ENCODE measurements at regions not wholly inside any gene's neighbourhood (a gene's known extent, or its start where the extent isn't known, plus 50 kb on each side); places are given as distances from the start of the nearest gene placed in this dataset.
"Not testable (repeated sequence)": the region's sequence is repeated elsewhere in the genome, so short reads cannot be mapped to it uniquely, and the experiment has no call there.

DNA sequence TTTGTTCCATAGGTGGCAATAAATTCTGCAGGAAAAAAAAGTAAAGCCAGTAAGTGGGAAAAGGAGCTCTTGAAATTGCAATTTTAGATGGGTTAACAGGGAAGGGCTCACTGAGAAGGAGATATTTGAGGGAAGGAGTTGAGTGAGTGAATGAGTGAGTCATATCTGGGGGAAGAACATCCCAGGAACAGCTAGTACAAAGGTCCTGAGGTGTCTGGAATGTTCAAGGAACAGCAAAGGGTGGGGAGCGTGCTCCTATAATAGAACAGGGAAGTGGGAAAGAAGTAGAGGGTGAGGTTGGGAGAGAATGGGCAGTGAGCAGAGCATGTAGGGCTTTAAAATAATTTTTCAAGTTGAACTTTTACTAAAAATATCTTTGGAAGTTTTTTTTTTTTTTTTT is 68.0 kb upstream of the PSME4 start:
- no peak for DNase-seq (ENCODE audit: low read depth in 3 of 3)

DNA sequence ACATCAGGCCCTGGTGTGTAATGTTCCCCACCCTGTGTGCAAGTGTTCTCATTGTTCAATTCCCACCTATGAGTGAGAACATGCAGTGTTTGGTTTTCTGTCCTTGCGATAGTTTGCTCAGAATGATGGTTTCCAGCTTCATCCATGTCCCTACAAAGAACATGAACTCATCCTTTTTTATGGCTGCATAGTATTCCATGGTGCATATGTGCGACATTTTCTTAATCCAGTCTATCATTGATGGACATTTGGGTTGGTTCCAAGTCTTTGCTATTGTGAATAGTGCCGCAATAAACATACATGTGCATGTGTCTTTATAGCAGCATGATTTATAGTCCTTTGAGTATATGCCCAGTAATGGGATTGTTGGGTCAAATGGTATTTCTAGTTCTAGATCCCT is 60.5 kb upstream of the PSME4 start:
- not testable (repeated sequence) for DNase-seq (ENCODE audit: low read depth in 3 of 3)

DNA sequence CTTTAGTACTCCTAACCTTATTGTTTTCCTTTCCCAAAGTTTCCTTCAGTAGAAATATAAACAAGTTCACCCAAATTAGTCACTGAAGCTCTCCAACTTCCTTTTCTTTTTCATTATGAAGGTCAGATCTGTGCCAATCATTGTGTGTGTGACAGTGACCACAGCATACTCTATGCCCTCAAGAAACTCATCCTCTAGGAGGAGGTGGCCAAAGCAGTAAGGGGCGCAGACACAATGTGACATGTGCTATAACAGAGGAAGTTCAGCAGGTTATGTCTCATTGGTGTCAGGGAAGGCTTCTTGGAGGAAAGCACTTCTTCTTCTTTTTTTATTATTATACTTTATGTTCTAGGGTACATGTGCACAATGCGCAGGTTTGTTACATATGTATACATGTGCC is 60.0 kb upstream of the PSME4 start:
- no peak for DNase-seq (ENCODE audit: low read depth in 3 of 3)

DNA sequence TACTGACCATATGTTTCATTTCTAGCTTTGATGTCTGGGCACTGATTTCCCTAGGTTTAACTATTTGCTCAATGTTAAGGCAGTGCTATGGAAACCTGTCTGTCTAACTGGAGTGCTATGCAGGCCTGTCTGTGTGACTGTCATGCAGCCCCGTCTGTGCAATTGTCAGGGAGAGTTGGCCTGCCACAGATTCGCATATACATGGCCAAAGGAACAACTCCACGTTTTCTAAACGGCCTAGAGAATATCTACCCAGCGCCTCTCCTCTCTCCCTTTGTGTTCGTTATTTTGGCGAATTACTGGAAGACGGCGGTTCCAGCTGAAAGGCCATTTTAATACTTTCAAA is 59.6 kb upstream of the PSME4 start:
- DNase-seq (ENCODE audit: low read depth in 3 of 3): no peak

DNA sequence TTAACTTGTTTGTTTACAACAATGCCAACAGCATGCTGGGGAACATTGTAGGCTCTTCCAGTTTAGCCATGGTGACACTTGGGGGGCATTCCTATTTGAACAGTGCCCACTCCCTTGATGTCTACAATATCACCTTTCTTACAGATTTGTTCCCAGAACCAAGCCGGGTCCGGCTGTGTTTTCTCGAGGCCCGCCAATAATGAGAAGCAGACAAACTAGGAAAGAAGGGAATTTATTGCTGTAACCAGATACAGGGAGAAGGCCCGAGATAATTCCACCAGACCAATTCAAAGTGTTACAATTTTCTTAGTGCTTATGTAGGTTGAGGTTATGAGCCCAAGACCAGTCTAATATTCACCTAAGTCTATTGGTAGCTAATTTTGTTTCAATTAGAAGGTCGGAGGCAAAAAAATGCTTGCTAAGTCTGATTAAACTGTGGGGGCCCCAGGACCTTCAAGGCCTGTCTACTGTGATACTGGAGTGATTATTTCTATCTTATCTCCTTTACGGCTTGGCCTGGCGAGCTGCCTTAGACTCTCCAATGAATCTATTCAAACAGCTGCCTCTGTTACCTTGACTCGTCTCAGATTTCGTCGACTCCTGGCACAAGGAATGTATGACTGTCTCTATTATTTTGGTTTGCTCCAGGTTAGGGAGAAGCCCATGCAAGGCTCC is 59.1 kb upstream of the PSME4 start:
- DNase-seq (ENCODE audit: low read depth in 3 of 3): no peak

DNA sequence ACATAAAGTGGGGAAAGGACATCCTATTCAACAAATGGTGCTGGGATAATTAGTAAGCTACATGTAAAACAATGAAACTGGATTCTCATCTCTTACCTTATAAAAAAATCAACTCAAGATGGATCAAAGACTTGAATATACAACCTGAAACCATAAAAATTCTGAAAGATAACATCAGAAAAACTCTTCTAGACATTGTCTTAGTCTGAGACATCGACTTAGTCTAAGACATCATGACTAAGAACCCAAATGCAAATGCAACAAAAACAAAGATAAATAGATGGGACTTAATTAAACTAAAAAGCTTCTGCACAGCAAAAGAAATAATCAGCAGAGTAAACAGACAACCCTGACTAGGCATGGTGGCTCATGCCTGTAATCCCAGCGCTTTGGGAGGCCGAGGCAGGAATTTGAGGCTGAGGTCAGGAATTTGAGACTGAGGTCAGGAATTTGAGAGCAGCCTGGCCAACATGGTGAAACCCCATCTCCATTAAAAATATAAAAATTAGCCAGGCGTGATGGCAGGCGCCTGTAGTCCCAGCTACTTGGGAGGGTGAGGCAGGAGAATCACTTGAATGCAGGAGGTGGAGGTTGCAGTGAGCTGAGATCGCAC is 54.8 kb upstream of the PSME4 start:
- not testable (repeated sequence) for DNase-seq (ENCODE audit: low read depth in 3 of 3)

DNA sequence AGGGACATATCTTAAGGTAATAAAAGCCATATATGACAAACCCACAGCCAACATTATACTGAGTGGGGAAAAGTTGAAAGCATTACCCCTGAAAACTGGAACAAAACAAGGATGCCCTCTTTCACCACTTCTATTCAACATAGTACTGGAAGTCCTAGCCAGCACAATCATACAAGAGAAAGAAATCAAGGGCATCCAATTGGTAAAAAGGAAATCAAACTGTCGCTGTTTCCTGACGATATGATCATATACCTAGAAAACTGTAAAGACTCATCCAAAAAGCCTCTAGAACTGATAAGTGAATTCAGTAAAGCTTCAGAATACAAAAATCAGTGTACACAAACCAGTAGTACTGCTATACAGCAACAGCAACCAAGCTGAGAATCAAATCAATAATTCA is 53.8 kb upstream of the PSME4 start:
- no peak for DNase-seq (ENCODE audit: low read depth in 3 of 3)

DNA sequence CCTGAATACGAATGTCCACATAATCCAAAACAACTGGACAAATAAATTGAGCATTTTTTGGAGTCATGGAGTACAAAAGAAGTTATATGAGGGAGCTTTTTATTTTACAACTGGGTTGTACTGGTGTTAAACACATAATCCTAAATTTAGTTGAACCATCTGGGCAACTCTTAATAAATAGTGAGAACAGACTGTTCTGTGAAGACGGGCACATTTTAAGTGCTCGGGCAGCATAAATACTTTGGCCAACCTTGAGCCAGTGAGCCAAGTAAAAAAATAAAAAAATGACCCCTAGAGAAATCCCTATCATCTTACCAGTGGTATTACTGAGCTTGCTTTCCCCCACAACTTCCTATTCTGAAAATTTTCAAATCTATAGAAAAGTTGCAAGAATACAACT is 50.9 kb upstream of the PSME4 start:
- DNase-seq (ENCODE audit: low read depth in 3 of 3): no peak

DNA sequence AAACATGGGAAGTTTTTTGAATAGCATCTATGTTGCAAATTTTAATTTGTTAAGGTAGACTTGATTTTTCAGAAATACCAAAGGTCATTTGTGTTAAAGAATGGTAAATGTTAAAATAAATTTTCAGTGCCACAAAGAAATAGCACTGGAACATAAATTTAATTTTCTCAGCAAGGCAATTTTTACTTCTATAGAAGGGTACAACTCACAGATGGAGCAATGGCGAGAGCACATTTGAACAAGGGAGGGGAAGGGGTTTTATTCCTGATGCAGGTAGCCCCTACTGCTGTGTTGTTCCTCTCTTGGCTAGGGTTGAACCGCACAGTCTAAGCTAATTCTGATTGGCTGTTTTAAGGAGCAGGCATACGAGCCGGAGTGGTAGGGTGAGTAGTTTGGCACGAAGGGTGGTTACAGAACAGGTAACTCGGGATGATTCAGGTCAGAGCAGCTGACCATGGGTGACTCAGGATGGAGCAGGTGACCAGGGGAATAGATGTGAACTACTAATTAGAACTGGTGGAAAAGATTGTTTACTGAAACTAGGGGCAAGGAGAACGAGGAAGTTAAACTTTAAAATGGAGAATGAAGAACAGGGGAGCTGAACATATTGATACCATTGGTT is 50.1 kb upstream of the PSME4 start:
- DNase-seq (ENCODE audit: low read depth in 3 of 3): no peak

Measured in stimulated activated CD4-positive, alpha-beta T cell treated with anti-CD3 and anti-CD28 coated beads, TNF-alpha, amount 100 ng/mL, for 48 hours (primary cell).